Skin of body (tissue), 1 donor: ENCODE measurements at regions not wholly inside any gene's neighbourhood (a gene's known extent, or its start where the extent isn't known, plus 50 kb on each side); places are given as distances from the start of the nearest gene placed in this dataset.
"Not testable (repeated sequence)": the region's sequence is repeated elsewhere in the genome, so short reads cannot be mapped to it uniquely, and the experiment has no call there.

ENCODE experiments used
- DNase-seq: peaks from one replicate; lab custom pipeline; 2025; lab: John Stamatoyannopoulos, UW

GRCh38 chr5:56732121-56732520 lies 83.2 kb upstream of the MAP3K1 start:
- DNase-seq, result no peak

- not testable (repeated sequence) for DNase-seq
Observed at GRCh38 chr5:56731473-56731872, 83.9 kb upstream of the MAP3K1 start.

DNA sequence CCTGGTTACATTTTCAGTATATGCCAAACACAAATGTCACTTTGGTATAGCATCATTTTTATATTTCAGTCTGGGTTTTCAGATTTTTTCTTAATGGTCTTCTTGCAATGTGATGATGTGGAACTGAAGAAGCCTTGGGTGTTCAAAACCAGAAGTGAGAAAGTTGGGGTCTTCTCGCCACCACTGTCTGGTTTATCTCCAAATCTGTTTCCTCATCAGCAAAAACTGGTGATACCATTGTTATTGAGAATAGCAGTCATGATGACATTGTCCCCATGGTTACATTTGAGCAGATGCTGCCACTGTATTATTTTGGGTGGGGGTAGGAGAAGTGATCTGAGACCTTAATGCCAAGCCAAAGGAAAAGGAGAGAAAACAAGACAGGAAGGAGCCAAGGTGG lies 85.9 kb upstream of the MAP3K1 start:
- DNase-seq, result no peak

DNA sequence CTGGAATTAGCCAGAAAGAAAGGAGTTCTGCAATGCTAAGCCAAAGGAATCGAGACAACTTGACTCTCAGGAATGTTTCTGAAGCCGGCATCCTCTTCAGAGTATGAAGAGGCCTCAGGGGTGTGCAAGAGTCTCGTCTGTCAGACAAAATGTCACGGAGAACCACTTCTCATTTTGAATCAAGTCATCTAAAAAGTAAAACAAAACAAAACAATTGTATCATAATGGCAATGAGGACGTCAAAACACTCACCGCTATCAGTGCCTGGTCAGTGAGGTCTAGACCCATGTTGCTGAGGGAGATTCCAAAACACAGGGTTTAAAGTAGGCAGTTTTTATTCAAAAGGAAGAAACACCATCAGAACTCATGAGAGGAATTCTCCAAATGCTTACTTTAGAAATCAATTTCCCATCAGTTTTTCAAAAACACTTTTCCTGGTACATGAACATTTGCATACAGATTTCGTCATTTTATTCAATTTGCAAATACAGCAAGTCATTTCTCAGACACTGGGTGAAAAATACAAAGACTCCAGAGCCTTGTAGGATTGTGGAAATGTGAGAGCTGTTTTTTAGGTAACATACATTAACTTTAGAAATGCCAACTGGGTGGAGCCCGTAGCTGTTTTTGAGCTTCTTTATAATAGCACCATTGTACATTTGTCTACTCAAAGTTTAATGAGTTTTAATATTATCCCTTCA lies 89.5 kb upstream of the MAP3K1 start:
- no peak for DNase-seq

DNA sequence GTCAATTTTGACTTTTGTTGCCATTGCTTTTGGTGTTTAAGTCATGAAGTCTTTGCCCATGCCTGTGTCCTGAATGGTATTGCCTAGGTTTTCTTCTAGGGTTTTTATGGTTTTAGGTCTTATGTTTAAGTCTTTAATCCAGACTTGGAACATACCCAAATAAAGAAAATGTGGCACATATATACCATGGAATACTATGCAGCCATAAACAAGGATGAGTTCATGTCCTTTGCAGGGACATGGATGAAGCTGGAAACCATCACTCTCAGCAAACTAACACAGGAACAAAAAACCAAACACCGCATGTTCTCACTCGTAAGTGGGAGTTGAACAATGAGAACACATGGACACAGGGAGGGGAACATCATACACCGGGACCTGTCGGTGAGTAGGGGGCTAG lies 90.5 kb upstream of the MAP3K1 start:
- DNase-seq, result not testable (repeated sequence)

DNA sequence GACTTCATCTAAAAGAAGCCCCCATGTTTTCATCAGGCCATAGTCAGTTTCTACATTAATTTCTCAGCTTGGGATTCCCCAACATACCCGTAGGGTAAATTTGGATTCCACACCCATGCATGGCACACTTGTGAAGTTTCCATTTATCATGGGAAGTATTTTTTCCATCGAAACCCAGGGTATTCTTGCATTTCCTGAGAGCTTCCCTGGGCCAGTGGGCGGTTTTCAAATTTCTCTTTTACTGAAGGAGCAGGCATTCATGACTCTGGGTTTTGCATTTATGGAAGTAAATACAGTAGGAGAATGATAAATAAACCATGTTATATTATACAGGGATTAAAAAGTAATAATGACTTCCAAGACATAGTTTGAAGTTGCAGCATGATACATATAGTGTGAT lies 93.0 kb upstream of the MAP3K1 start:
- no peak for DNase-seq

DNA sequence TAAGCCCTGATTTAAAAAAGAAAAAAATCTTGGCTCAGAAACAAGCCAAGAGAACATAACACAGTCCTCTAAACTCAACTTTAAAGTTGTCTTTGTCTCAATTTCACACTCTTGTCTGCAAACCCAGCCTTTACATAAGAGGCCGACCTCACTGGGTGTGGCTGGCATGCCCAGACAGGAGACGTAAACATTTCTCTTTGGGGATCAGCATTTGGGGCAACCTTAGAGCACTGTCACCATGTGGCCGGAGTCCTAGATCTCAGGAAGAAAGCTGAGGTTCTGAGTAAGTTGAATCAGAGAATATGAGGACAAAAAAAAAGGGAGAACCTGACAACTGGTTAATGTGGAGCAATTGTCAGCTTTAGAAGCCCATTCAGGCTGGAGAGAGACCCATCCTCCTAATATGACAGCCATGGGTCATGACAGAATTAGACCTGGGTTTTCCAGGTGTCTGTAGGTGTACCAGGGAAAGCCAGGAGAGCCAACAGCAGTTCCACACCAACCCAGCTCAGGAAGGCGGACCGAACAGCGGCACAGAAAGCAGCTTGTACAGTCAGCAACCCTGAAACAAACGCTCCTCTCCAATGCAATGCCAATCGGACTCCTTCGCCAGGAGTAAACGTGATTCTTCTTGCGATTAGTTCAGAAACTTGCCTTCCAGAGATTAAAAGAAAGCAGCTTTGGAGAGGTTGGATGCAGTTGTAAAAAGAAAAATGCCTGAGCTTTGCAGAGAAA lies 97.9 kb upstream of the MAP3K1 start:
- DNase-seq, result no peak

DNA sequence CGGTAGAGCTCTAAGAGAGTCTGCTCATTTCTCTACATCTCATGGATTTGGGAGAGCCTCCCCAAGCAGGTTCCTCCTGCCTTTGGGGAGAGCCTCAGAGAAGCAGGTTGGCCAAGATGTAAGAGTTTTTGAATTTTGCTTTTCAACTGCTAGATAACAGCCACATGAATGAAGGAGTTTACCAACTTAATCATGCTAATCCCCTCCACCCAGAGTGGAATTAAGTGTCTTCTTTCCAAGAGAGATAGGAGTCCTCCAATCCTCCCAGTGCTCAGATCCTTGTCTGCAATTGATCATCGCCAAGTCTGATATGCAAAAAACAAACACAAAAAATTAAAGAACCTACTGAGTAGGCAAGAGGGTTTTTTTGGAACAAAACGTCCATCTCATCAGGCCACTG lies 99.4 kb upstream of the MAP3K1 start:
- no peak for DNase-seq

DNA sequence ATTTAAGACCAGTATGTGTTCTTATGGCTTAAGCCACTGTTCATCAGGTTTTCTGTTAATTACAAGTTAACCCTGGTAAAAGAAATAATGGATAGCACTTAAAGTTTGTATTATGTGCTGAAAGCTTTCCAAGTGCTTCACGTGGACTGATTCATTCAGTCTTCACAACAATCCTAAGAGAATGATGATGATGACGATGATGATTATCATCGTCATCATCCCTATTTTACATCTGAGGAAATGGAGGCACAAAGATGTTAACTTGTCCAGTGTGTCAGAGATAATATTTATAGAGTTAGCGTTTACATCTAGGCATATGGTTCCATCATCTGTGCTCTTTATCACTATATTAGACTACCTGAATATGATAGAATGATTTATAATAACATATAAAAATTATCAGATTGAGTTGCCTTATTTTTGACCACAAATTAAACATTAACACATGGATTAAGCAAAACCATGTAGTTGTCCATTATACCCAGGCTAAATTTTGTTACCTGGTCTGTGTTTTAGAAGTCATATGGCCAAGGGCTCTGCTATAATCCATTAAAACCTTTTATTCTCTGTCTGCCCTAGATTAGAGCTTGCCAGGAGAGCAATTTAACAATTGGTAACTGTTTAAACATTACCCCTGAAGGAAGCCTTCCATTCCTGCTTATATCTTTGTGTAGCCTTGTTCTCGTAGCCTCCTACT lies 102.3 kb upstream of the MAP3K1 start:
- no peak for DNase-seq

DNA sequence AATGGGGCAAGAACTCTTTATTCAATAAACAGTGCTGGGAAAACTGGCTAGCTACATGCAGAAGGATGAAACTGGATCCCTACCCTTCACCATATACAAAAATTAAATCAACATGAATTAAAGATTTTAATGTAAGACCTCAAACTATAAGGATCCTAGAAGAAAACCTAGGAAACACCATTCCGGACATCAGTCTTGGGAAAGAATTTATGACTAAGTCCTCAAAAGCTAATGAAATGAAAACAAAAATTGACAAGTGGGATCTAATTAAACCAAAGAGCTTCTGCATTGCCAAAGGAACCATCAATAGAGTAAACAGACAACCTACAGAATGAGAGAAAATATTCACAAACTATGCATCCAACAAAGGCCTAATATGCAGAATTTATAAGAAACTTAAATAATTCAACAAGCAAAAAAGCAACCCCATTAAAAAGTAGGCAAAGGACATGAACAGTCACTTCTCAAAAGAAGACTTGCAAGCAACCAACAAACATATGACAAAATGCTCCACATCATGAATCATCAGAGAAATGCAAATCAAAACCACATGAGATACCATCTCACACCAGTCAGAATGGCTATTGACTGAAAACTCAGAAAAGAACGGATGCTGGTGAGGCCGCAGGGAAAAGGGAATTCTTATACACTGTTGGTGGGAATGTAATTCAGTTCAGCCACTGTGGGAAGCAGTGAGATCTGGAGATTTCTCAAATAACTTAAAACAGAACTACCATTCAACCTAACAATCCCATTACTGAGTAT lies 104.3 kb upstream of the MAP3K1 start:
- peak; percentile 58 for DNase-seq

- DNase-seq, result no peak
Observed at GRCh38 chr5:56706504-56706903, 108.8 kb upstream of the MAP3K1 start.

DNA sequence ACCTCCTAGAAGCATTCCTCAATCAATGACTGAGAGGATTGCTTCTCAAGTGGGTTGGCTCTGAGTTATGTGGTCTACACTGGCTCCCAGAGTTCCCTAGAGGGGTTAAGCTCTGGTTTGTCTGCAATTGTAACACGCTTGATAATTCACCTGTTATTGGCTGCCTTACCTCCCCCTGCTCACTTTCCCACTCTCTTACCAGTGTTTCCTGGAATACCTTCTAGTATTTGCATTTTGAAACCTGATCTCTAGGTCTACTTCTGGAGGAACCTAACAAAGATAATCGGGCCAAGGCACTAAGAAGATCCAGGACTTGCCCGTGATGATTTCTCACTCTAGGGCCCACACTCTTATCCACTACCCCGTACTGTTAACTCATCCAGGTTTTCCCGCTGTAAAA lies 110.1 kb upstream of the MAP3K1 start:
- no peak for DNase-seq

DNA sequence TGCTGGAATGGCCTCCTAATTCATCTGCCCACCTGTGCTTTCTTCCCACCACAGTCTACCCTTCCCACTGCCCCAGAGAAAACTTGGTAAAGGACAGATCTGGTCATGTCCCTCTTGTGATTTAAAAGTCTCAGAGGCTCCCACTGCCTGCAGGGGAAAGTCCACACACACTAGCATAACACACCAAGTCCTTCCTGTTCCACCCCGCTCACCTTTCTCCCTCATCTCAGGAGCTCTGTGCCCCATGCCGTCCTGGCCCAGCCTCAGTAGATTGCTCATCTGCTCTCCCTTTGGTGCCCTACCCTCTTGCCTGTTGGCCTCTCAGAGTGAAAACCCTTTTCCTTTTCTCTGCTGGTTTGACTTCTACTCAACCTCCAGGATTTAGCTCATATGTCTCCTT lies 111.4 kb upstream of the MAP3K1 start:
- DNase-seq, result no peak

- DNase-seq, result no peak
Observed at GRCh38 chr5:56700711-56701110, 114.6 kb upstream of the MAP3K1 start.

DNA sequence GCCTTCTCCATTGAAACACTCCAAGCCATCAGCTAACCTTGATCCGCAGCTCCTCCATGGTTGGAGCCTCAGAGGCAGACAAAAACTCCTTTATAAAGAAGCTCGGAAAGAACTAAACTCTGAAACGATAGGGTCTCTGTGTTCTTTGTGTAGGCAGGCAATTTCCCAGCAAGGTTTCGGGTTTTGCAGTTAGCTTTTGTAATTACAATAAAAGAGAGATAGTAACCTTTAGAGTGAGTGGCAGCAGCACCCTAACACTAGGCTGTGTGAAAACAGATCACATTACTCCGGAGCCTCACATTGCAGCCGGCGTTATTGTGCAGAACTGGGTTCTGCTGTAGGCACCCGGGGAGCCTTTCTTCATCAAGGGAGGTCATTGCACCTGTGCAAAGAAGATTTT lies 115.8 kb upstream of the MAP3K1 start:
- no peak for DNase-seq

- peak; percentile 51 for DNase-seq
Observed at GRCh38 chr5:56698463-56699381, 116.6 kb upstream of the MAP3K1 start.

DNA sequence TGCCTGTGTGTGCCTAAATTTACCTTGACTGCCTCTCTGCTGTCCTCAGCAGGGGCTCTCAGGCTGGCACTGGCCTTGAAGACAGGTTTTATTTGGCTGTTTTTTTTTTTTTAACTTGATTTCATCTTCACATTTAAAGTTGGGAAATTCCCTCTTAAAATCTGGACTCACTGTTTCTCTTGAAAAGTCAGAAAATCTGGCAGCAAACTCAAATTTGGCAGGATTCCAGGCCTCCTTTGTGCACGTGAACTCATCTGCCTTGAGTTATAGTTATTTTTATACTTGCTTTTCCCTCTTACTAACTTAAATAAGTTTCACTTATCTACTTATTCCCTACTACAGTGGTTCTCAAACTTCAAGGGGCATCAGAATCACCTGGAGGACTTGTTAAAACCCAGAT lies 118.4 kb upstream of the MAP3K1 start:
- peak; percentile 84 for DNase-seq

DNA sequence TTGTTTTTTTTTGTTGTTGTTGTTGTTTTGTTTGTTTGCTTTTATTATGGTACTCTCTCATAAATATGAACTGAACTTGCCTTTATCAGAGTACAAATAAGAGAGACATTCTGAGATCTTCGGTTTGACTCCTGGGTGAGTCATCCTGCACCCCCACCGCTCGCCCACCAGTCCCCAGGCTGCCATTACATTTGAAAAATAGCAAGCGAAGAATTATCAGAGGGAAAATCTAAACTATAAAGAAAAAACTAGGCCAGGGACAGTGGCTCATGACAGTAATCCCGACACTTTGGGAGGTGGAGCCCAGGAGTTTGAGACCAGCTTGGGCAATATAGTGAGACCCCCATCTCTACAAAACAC lies 122.1 kb upstream of the MAP3K1 start:
- no peak for DNase-seq

GRCh38 chr5:56692359-56693219 lies 122.8 kb upstream of the MAP3K1 start:
- no peak for DNase-seq

GRCh38 chr5:56688402-56688801 lies 126.9 kb upstream of the MAP3K1 start:
- DNase-seq, result no peak
